GM18499 (cell line): ENCODE measurements at regions not wholly inside any gene's neighbourhood (a gene's known extent, or its start where the extent isn't known, plus 50 kb on each side); places are given as distances from the start of the nearest gene placed in this dataset.
"Not testable (repeated sequence)": the region's sequence is repeated elsewhere in the genome, so short reads cannot be mapped to it uniquely, and the experiment has no call there.

Experiments used
- ATAC-seq: cut with Tn5 transposase; IDR thresholded peaks from one replicate; pipeline ENCODE4 v1.9.1; 2021; ENCODE audit warnings: moderate number of reproducible peaks; ENCODE audit not compliant: insufficient read depth, unreplicated experiment

DNA sequence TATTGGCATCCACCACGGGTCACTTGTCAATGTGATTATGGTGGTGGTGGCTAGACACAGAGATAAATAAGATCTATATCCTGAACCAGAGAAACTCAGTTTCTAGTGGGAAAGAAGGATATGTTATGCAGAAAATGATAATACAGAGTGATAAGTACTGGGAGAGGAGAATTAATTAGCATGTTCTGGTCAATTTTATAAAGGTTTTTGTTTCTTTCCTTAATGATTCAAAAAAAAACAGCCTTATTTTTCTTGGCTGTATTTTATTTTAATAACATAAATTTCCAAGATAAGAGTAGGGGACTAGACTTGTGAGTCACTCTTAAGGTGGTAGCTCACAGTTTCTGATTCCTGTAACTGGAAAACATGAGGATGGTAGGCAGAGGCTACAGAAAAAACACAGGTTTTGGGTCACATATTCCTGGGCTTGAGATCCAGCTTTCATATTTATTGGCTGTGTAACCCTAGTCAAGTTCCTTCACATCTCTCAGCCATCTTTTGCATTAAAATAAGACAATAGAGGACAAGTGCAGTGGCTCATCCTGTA lies 350.3 kb upstream of the RPS23 start:
- ATAC-seq = no peak

DNA sequence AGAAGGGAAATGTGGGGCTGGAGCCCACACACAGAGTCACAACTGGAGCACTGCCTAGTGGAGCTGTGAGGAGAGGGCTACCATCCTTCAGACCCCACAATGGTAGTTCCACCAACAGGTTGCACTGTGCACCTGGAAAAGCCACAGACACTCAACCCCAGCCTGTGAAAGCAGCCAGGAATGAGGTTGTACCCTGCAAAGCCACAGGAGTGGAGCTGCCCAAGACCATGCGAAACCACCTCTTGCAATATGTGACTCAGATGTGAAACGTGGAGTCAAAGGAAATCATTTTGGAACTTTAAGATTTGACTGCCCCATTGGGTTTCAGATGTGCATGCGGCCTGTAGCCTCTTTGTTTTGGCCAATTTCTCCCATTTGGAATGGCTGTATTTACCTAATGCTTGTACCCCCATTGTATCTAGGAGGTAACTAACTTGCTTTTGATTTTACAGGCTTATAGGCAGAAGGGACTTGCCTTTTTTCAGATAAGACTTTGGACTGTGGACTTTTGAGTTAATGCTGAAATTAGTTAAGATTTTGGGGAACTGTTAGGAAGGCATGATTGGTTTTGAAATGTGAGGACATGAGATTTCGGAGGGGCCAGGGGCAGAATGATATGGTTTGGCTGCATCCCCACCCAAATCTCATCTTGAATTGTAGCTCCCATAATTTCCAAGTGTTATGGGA lies 348.9 kb upstream of the RPS23 start:
- ATAC-seq = not testable (repeated sequence)

DNA sequence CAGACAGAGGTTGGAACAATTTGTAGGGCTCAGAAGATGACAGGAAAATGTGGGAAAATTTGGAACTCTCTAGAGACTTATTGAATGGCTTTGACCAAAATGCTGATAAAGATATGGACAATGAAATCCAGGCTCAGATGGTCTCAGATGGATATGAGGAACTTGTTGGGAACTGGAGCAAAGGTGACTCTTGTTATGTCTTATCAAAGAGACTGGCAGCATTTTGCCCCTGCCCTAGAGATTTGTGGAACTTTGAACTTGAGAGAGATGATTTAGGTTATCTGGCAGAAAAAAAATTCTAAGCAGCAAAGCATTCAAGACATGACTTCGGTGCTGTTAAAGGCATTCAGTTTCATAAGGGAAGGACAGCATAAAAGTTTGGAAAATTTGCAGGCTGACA lies 347.9 kb upstream of the RPS23 start:
- ATAC-seq = not testable (repeated sequence)

DNA sequence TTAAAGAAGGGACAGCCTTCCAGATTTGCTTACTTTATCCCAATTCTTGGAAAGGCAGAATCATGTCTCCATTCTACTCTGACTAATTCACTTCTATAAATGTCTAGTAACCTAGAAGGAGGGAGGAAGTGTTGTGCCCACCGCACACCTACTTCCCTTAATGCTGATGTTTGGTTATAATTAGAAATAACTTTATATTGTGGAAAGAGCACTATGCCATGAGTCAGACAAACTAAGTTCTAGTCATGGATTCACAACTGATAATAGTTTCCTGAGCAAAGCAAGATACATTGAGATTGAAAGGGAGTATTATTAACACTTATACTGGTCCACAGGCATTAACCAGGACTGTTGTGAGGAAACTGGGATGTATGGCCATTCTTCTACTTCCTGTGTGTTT lies 345.9 kb upstream of the RPS23 start:
- no peak for ATAC-seq

DNA sequence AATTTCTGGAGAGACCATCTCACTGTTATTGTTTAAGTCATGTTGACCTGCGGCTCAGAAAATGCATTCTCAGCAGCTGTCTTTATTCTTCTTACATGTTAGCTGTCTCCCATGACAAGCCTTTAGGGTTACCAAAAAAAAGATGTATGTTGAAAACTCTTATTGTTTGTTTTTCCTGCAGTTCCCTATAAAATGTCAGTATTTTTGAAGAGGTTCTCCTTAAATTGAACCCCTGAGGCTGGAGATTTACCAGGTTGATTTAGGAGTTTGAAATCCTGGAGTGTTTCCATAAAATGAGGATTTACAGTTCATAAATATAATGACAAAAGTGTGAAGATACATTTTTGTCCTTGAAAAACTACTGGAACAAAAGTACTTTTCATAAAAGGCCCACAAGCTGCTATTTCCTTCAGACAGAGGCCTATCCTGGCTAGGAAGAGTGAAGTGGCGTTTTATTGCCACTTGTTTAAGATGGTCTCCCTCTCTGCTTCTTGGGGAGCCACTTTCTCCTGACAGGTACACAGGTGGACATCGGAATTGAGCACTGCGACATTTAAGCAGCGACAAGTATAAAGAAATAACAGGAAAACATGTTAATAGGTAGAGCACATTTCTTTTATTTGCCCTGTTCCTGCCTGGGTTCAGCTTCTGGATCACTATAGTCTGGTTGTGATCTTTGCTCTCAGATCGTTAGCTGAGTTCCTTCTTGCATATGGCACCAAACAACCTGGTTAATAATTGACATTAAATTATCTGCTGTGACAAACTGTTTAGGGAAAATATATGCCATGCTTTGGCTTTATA lies 344.8 kb upstream of the RPS23 start:
- no peak for ATAC-seq

DNA sequence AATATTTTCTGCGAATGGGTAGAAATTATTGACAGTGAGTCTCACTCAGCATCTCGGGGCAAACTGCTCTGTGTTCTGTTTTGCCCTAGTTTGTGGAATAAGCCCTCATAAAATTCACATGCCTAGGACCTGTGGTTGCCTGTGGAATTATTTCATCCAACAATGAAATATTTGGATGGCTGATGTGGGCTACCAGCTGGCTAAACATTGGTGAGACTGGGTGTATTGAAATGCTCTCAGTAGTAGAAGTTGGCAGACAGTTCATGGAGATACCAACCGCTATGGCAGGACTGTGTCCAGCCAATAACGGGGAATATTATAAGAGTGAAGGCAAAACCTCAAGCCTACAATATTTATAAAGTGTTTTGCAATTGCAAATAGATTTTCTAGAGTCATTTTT lies 344.1 kb upstream of the RPS23 start:
- no peak for ATAC-seq

DNA sequence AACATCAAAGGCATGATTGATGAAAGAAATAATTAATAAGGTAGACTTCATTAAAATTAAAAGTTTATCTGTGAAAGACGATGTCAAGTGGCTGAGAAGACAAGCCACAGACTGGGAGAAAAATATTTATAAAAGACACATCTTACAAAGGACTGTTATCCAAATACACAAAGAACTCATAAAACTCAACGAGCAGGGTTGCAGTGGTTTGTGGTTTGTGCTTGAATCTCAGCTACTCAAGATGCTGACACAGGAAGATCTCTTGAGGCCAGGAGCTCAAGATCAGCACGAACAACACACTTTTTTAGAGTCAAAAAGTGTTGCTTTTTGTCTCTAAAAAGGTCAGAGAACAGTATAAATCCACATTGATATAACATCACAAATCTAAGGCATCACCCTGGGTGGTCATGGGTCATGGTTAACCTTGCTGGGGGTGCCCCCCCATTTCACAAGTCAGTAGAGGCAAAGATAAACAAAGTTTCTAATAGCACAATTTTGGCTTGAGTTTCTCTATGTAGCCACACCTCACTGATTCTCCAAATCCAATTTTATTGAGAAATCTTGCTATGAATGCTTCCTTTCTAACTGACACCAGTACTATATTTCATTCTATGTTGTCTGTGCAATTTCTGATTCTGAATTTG lies 342.9 kb upstream of the RPS23 start:
- ATAC-seq = no peak

DNA sequence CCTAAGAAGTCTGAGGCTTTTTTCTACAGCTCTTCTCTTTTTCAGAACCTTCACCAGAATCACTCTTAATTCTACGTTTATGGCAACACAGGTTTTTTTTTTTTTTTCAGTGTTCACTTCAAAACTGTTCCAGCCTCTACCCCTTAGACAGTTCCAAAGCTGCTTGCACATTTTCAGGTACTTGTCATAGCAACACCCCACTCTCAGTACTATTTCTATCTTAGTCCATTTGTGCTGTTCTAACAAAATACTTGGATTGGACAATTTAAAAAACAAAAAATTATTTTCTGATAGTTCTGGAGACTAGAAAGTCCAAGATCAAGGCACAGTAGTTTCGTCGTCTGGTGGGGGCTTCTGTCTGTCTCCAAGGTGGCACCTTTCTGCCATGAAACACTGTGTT lies 340.9 kb upstream of the RPS23 start:
- ATAC-seq = no peak

DNA sequence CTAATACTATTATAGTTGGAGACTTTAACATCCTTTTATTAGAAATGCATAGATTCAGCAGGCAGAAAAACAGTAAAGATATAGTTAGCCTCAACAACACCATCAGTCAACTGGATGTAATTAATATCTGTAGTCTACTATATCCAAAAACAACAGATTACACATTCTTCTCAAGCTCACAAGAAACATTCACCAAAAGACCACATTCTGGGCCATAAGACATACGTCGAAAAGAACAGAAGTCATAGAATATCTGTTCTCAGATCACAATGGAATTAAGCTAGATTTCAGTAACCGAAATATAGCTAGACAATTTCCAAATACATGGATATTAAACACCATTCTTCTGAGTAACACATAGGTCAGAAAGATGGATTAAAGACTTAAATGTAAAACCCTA lies 336.6 kb upstream of the RPS23 start:
- no peak for ATAC-seq

DNA sequence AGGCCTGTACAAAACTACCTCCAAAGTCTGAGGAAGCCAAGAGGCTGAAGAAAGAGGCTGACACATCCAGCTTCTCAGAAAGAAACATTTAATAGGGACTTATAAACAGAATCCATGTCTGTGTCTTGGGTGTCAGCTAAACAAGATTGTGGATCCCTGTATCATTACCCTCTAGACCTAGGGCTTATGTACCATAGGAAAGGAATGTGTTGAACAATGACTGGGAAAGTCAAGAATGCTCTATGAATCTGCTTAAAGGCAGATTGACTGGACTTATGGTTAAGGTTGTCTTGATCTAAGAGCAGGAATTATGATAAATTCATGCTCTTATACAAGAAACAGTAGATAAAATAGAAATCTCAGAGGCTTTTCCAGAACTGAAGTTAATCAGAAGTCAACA lies 335.7 kb upstream of the RPS23 start:
- no peak for ATAC-seq

DNA sequence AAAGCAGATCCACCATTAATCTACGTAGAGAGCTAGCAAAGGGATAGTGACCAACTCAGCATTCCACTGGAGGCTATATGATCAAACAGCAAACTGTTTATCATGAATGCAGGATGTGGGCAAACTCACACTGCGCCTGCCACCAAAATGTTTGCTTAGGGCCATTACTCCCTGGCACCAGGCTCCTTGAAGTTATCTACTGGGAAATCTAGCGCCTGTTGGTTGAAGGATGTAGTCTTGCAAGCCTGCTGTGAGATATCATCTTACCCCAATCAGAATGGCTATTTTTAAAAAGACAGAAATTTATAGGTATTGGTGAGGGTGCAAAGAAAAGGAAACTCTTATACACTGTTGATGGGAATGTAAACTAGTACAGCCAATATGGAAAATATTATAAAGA lies 332.5 kb upstream of the RPS23 start:
- no peak for ATAC-seq

DNA sequence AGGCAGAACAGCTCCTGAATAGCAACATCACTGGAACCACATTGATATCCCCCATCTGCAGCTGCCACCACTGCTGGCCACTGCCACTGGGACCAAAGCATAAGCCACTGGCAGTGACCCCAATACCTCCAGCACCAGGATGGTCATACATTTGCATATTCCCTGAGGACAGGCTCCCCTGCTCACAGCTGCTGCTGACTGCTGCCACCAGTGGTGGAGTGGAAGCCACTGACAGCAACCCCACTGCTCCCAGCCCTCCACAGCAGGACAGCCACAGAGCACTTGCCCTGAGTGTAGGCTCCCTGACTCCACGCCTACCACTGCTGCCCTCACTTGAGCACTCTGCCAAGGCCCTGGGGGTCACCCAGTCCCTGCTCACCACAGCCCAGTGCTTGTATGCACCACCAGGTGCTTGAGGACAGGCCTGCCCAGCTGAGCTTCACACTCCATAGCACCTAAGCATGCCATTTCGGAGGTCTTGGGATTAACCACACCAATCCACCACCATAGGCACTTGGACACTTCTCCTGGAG lies 327.4 kb upstream of the RPS23 start:
- ATAC-seq = no peak

DNA sequence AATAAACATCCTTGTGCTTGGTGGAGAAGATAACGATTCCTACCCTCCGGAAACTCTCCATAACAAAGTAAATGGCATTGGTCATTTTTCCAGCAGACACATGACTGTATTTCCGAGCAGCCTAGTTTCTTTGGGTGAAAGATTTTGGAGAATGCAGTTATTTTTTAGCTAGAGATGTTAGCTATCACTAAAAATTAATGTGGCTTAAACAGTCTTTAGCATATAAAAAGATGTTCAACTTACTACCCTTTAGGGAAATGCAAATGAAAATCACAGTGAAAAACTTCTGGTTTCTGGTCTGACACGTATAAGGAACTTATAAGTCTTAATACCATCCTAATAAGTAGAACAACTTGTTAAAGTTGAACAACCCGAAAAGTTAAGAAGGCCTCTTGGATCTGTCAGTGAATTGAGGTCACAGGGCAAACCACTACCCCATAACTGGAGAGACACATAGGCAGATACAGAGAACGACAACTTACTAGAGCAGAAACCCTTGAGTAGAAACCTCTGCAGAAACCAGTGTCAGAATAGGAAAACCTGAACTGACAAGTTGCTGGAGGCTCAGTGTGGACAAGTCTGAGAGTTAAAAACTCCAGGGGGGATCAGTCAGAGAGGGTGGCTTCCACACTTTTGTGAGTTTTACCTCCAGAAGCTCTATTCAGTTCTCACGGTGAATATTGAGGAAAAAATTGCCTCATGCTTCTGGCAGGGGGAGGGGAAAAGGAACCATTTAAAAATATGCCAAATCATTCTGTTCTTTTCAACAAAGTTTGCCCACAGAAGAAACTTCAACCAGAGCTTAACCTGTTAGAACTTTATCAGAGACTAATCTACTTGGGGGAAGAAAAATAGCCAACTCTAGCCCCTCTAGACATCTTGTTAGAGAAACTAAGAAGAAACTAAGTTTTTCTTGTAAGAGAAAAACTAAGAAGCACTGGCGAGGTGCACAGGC lies 325.2 kb upstream of the RPS23 start:
- ATAC-seq = no peak

DNA sequence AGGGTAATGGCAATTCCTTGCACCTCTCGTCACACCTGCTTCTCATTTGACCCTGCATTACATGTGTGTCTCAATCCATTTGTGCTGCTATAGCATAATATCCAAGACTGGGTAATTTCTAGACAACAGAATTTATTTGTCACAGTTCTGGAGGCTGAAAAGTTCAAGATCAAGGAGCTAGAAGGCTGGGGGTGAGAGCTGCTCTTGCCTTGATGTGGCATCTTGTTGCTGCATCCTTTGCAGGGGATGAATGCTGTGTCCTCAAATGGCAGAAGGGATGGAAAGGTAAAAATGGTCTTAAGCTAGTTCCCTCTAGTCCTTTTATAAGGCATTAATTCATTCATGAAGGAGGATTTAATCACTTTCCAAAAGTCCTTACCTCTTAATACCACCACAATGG lies 323.7 kb upstream of the RPS23 start:
- no peak for ATAC-seq

DNA sequence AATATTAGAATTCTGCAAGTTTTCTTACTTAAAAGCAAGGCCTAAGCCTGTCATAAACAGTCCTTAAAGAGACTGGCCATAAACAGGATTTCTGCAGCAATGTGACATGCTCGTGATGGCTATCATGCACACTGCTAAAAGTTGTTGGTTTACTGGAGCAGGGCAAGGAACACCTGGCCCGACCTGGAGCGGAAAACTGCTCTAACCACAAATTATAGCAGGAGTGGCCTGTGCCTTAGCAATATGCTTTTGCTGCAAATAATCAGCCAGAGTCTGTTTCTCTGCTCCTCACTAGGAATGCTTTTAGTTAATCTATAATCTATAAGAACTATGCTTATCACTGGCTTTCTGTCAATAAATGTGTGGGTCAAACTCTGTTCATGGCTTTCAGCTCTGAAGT lies 322.9 kb upstream of the RPS23 start:
- ATAC-seq = no peak

DNA sequence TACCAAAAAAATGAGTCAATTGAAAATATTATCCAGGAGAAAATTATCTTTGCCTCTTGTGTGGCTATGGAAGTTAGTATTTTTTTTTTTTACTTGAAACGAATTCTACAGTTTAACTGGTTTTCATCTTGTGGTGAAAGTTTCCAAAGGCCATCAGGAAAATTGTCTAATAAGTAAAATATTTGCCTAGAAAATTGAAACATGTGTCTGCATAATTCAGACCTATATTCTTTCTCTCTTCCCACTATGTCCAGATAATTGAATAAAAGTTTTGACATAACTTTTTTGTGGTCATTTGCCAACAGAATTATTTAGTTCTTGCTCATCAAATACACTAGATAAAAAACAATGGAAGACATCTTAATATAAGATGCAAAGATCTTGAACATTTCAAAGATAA lies 321.5 kb upstream of the RPS23 start:
- ATAC-seq = no peak

DNA sequence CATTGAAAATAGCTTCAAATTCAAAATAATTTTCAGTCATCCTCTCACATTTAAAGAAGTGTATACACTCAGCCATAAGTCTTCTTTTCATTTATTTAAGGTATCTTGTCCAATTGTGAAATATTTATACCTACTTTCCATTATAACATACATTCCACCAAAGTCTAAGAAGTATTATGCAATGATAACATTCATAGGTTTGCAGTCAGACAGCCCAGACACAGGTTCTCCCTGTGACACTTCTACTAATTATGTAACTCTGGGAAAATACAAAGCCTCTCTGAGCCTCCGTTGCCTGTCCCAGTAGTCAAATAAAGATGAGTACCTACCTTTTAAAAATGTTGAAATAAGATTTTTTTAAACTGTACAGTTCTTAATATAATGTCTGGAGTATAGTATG lies 320.9 kb upstream of the RPS23 start:
- no peak for ATAC-seq

DNA sequence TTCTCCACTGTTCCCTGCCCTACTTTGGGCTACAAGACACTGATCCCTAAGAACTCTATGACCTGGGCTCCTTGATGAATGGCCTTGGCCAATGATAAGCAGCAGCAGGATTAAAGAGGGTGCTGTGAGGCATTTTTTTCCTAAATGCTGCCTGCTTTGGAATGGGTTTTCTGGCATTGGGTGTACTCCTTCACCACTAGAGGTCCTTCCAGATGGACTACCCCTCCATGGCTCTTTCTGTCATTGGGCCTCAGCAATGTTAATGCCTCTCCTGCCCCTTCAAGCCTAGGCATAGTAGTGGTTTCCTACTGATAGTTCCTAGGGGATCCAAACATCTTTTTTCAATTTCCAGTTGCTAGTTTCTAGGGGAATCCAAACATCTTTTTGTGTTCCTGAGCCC lies 319.3 kb upstream of the RPS23 start:
- ATAC-seq = no peak

DNA sequence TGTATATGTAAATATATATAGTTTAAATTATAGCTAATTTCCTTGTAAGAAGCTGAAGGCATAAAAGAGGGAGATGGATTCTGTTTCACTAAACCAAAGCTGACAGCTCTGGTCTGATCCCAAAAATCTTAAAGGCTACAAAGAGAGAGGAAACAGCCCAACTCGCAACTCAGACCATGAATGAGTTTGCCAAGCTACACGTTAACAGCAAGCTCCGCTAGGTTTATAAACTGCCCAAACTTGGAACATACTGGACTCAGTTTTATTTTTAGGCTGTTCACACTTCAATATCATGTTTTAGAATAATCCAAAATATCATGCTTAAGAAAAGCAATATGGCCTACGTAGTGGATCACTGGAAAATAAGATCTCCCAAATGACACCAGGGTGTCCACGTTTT lies 318.3 kb upstream of the RPS23 start:
- no peak for ATAC-seq

DNA sequence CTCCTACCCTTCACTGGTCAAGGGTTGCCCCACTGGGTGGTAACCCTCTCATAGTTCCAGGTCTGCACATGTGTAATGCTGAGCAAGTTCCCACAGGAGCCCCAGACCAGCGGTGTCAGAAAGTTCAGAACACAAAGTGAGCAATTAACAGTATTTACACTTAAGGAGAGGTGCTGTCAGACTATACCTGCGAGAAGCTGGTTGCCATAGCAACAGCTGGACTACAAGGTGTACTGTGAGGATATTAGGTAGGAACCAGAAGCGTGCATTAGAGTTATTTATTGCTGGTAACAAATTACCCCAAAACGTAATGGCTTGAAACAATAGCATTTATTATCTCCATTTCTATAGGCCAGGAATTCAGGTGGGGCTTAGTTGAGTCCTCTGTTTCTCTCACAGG lies 317.0 kb upstream of the RPS23 start:
- no peak for ATAC-seq
